BLaER1 (cell line): ENCODE measurements at regions not wholly inside any gene's neighbourhood (a gene's known extent, or its start where the extent isn't known, plus 50 kb on each side); places are given as distances from the start of the nearest gene placed in this dataset.

Experiments used
- H3K27ac ChIP-seq: shearing (Covaris generic); formaldehyde crosslinking; 2 replicates; pipeline ENCODE4 v1.8.1; 2022
- H3K27me3 ChIP-seq: shearing (Covaris generic); formaldehyde crosslinking; 2 replicates; pipeline ENCODE4 v1.8.1; 2022
- H3K36me3 ChIP-seq: shearing (Covaris generic); formaldehyde crosslinking; 2 replicates; pipeline ENCODE4 v1.8.1; 2022
- H3K4me1 ChIP-seq: shearing (Covaris generic); formaldehyde crosslinking; 2 replicates; pipeline ENCODE4 v1.8.1; 2022
- H3K4me2 ChIP-seq: shearing (Covaris generic); formaldehyde crosslinking; 2 replicates; pipeline ENCODE4 v1.8.1; 2022
- H3K4me3 ChIP-seq: shearing (Covaris generic); formaldehyde crosslinking; 2 replicates; pipeline ENCODE4 v1.8.1; 2022
- H3K9ac ChIP-seq: shearing (Covaris generic); formaldehyde crosslinking; 2 replicates; pipeline ENCODE4 v1.8.1; 2022
- H3K9me3 ChIP-seq: shearing (Covaris generic); formaldehyde crosslinking; 2 replicates; pipeline ENCODE4 v1.8.1; 2022
- H4K20me1 ChIP-seq: shearing (Covaris generic); formaldehyde crosslinking; 2 replicates; pipeline ENCODE4 v1.8.1; 2022
- Cebpa-rat ChIP-seq: shearing (Covaris generic); IDR thresholded peaks from 2 replicates; pipeline ENCODE4 v1.8.1; 2022

DNA sequence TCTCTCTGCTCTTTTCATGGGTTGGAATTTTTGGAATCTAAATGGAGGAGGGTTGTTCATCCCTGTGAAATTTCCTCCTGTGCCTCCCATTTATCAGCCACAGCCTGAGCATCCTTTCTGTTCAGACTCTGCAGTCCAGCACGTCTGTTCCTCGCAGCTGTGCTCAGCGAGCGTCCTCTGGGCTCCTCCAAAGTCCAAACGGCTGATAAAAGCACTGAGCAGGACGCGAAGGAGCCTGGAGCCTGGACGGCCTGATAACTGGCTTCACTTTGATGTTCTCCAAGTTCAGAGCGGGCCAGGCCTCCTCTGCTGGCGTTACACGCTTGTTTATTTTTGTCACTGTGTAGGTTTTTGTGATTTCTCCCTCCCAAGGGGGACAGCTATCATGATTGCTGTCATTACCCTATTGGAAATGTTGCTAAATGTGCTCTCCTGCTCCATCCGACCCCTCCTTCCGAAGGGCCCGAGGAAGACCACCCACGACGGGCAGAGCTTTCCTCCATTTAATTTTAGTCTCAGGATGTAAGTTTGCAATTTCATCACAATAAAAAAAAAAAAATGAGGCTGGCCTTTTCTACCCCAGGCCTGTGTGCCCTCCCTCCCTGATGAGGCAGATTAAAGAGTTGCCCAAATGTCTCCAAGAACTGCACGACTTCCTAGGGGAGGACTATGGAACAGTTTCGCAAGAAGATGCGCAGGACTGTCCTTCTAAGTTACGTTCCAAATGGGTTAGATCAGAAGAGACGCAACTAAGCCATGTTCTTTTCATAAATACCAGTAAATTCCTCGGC is 290.5 kb upstream of the FOXF1 start:
- H3K9ac ChIP-seq = no peak overlapping the region
- no peaks in the 10 kb centered on the region for H3K4me1 ChIP-seq
- no peak overlapping the region for H3K4me3 ChIP-seq
- no peaks in the 10 kb centered on the region for H3K9me3 ChIP-seq
- no peaks in the 10 kb centered on the region for H4K20me1 ChIP-seq
- TF ChIP-seq Cebpa-rat = no peak
- 0 out of 2 replicates have a peak, but pooled peaks cover 2% of the 10 kb centered on the region for H3K27me3 ChIP-seq
- H3K4me2 ChIP-seq = no peak overlapping the region
- H3K27ac ChIP-seq = no peak overlapping the region
- no peaks in the 10 kb centered on the region for H3K36me3 ChIP-seq

DNA sequence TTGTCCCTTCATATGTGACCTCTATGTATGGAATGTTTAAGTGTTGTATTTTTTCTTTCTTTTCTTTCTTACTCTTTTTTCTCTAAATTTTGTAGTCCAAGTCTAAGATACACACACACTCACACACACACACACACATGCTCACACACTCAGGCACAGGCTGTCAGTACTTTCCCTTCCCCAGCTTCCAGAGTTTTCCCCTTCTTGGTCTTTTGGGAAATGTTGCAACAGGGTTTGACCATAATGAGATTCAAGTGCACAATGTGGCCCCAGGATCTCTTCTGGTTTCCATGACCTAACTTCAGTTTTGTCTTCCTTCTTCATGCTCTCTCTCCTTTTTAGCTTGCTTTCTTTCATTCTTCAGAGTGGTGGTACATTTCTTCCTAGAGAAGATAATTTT is 289.8 kb upstream of the FOXF1 start:
- Histone ChIP-seq H4K20me1 (no peaks in the 10 kb centered on the region), H3K27ac (no peak overlapping the region), H3K4me2 (no peak overlapping the region), H3K4me3 (no peak overlapping the region), H3K27me3 (0 out of 2 replicates have a peak, but pooled peaks cover 2% of the 10 kb centered on the region), H3K4me1 (no peaks in the 10 kb centered on the region), H3K36me3 (no peaks in the 10 kb centered on the region), H3K9me3 (no peaks in the 10 kb centered on the region), H3K9ac (no peak overlapping the region)
- TF ChIP-seq Cebpa-rat = no peak

DNA sequence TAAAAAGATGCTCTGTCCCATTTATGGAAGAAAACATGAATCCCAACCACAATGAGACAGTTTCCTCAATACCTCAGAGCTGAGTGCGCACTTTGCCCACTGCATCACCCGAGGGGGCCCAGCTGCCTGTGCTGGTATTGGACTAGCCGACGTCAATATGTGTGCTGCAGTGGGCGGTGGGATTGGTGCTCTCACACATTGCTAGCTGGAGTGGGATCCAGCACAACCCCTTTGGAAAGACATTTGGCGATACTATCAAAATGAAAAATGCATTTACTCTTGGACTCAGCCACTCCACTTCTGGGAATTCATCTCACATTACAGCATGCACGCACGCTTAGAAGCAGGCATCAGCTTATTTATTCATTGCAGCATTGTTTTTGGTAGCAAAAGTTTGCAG is 289.2 kb upstream of the FOXF1 start:
- no peak for TF ChIP-seq Cebpa-rat
- no peak overlapping the region for H3K27ac ChIP-seq
- no peaks in the 10 kb centered on the region for H3K27me3 ChIP-seq
- no peaks in the 10 kb centered on the region for H3K36me3 ChIP-seq
- H3K9ac ChIP-seq = no peak overlapping the region
- no peaks in the 10 kb centered on the region for H4K20me1 ChIP-seq
- no peaks in the 10 kb centered on the region for H3K9me3 ChIP-seq
- H3K4me2 ChIP-seq = no peak overlapping the region
- no peaks in the 10 kb centered on the region for H3K4me1 ChIP-seq
- no peak overlapping the region for H3K4me3 ChIP-seq

DNA sequence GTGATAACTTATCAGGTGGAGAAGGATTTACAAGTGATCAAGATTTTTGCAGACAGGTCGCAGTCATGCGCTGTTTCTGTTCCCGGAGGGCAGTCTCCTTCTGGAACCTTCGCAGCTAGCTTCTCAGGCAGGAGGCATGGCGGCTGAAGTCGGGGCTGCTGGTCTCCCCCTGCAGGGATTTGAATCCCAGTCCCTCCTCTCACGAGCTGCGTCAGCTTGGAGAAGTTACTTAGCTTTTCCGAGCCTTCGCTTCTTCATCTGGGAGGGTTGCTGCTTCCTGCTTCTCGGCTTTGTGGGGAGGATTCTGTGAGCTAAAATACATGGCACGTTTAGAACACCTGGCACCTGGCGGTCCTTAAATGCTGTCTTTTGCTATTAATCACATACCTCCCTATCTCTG is 287.8 kb upstream of the FOXF1 start:
- Histone ChIP-seq H3K4me2 (no peak overlapping the region), H3K9ac (no peak overlapping the region), H4K20me1 (no peaks in the 10 kb centered on the region), H3K4me1 (no peaks in the 10 kb centered on the region), H3K9me3 (no peaks in the 10 kb centered on the region), H3K27ac (no peak overlapping the region), H3K27me3 (no peaks in the 10 kb centered on the region), H3K4me3 (no peak overlapping the region), H3K36me3 (no peaks in the 10 kb centered on the region)
- no peak for TF ChIP-seq Cebpa-rat

DNA sequence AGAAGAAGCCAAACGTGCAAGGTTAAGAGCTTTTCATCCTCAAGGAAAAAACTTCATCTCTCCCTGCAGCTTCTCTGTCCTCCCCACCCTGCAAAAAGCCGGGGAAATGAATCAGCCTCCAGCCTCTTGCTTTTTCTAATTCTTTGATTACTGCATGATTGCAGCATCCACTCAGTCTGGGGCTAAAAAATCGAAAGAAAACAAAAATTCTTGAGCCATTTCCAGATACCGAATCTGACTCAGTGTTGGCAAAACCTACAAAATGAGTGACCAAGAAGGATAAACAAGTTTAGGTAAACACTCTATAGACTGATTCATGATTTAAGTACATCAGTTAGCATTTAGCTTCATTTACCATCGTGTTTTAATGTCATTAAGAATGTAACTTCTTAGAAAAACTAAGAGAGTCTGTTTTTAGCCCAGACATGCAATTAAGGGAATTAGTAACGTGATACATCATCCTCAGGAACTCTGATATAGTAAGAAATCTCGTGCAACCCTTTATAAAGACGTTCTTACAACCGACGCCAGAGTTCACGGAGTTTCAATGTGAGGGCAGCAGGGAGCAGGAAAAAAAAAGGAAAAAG is 287.3 kb upstream of the FOXF1 start:
- H3K36me3 ChIP-seq = no peaks in the 10 kb centered on the region
- TF ChIP-seq Cebpa-rat = no peak
- H3K4me3 ChIP-seq = no peak overlapping the region
- no peaks in the 10 kb centered on the region for H3K4me1 ChIP-seq
- no peaks in the 10 kb centered on the region for H4K20me1 ChIP-seq
- H3K27ac ChIP-seq = no peak overlapping the region
- no peaks in the 10 kb centered on the region for H3K9me3 ChIP-seq
- H3K4me2 ChIP-seq = no peak overlapping the region
- no peak overlapping the region for H3K9ac ChIP-seq
- H3K27me3 ChIP-seq = no peaks in the 10 kb centered on the region

DNA sequence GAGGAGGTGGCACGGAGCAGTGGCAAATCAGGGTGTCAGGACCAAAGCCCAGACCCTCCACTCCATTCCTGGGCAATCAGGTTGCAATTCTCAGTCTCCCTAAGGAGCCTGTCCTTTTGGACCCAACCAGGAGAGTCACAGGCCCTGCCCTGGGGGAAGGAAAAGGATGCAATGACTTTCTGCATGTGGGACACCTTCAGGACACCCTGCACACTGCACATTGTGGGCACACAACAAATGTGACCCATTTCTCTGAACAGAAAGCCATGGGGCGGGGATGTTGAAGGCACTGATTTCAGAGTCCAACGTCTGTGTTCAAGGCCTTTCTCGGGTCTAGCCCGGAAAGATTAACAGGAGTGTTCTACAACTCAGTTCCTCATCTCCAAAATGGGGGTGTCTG is 286.2 kb upstream of the FOXF1 start:
- Histone ChIP-seq H4K20me1 (no peaks in the 10 kb centered on the region), H3K4me1 (no peaks in the 10 kb centered on the region), H3K4me3 (no peak overlapping the region), H3K9ac (no peak overlapping the region), H3K36me3 (no peaks in the 10 kb centered on the region), H3K9me3 (no peaks in the 10 kb centered on the region), H3K4me2 (no peak overlapping the region), H3K27me3 (no peaks in the 10 kb centered on the region), H3K27ac (no peak overlapping the region)
- TF ChIP-seq Cebpa-rat = no peak

DNA sequence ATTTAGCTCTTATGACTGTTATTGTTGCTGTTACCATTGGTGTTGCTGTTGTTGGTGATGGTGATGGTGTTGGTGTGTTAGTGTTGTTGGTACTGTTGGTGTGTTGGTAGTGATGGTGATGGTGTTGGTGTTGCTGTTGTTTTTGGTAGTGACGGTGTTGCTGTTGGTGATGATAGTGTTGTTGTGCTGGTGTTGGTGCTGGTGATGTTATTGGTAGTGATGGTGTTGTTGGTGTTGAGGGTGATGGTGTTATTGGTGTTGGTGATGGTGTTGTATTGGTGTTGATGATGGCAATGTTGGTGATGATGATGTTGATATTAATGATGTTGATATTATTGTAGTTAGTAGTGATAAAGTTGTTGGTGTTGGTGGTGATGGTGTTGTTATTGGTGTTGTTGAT is 285.7 kb upstream of the FOXF1 start:
- no peak overlapping the region for H3K27ac ChIP-seq
- H3K27me3 ChIP-seq = no peaks in the 10 kb centered on the region
- no peaks in the 10 kb centered on the region for H3K9me3 ChIP-seq
- no peaks in the 10 kb centered on the region for H3K4me1 ChIP-seq
- no peaks in the 10 kb centered on the region for H3K36me3 ChIP-seq
- no peaks in the 10 kb centered on the region for H4K20me1 ChIP-seq
- H3K9ac ChIP-seq = no peak overlapping the region
- no peak overlapping the region for H3K4me2 ChIP-seq
- no peak overlapping the region for H3K4me3 ChIP-seq
- TF ChIP-seq Cebpa-rat = no peak

DNA sequence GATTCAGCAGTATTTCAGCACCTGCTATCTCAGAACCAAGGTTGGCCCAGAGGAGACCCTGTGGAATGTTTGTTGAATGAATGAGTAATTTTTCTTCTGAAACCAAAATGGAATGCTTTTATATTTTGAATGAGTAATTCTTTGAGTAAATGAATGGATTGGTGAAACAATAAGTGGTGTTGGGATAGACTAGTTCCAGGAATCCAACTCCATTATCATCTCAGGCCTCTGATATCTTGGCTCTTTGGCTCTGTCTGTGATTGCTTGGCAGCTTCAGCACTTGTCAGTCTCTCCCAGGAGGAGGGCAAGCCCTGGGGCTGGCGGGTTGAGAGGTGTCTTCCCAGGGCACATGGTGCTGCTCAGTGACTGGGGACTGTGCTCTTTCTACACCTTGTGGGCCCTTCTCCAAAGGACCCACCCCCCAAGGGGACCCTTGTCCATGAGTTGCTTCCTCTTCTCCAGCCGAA is 284.4 kb upstream of the FOXF1 start:
- Histone ChIP-seq H4K20me1 (no peaks in the 10 kb centered on the region), H3K36me3 (no peaks in the 10 kb centered on the region), H3K4me2 (no peak overlapping the region), H3K27me3 (no peaks in the 10 kb centered on the region), H3K27ac (no peak overlapping the region), H3K4me1 (no peaks in the 10 kb centered on the region), H3K4me3 (no peak overlapping the region), H3K9ac (no peak overlapping the region), H3K9me3 (no peaks in the 10 kb centered on the region)
- no peak for TF ChIP-seq Cebpa-rat

DNA sequence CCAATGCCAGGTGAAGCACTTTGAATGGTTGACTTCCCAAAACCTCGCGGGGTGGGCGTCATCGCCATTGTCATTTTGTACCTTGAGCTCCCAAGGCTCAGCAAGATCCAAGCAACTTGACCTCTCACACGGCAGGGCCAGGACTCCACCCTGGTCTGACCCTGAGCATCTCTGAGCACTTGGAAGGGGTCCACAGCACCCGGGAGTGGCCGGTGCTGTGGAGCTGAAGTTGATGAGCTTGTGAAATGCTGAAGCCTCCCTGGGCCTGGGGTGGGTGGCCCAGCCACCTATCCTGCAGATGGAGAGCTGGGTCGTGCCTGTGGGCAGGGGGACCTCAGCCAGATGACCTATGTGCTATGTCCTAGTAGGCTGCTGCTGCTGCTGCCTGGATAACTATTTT is 283.3 kb upstream of the FOXF1 start:
- H3K27ac ChIP-seq = no peak overlapping the region
- H3K9ac ChIP-seq = no peak overlapping the region
- TF ChIP-seq Cebpa-rat = no peak
- no peaks in the 10 kb centered on the region for H3K27me3 ChIP-seq
- H3K4me1 ChIP-seq = no peaks in the 10 kb centered on the region
- no peak overlapping the region for H3K4me2 ChIP-seq
- H3K9me3 ChIP-seq = no peaks in the 10 kb centered on the region
- H3K4me3 ChIP-seq = no peak overlapping the region
- no peaks in the 10 kb centered on the region for H4K20me1 ChIP-seq
- no peaks in the 10 kb centered on the region for H3K36me3 ChIP-seq

DNA sequence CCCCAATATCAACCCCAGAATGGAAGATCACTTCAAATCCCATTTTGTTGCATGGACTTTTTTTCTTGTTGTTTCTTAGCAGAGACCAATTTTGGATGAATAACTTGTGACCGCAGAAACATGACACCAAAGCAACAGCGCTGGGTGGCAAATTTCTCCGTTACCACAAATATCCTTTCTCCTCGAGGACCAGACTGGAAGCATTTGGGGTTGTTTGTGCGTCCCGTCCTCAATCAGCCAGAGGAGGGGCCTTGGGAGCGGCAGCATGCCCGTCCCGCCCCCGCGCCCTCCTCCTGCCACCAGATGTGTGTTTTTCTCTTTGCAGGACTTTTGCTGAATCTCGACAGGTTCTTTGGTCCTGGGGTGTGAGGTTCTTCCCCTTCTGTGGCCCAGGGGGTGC is 282.5 kb upstream of the FOXF1 start:
- Histone ChIP-seq H3K4me2 (no peak overlapping the region), H3K27ac (no peak overlapping the region), H4K20me1 (no peaks in the 10 kb centered on the region), H3K4me1 (no peaks in the 10 kb centered on the region), H3K27me3 (no peaks in the 10 kb centered on the region), H3K36me3 (no peaks in the 10 kb centered on the region), H3K9me3 (no peaks in the 10 kb centered on the region; the same call in 1 of the 2 replicates), H3K9ac (no peak overlapping the region), H3K4me3 (no peak overlapping the region)
- no peak for TF ChIP-seq Cebpa-rat
